ENCODE measurements at regions not wholly inside any gene's neighbourhood (a gene's known extent, or its start where the extent isn't known, plus 50 kb on each side); places are given as distances from the start of the nearest gene placed in this dataset.
A peak's percentile ranks its signal among the peaks of the same experiment; 100 is the strongest.
"Not testable (repeated sequence)": the region's sequence is repeated elsewhere in the genome, so short reads cannot be mapped to it uniquely, and the experiment has no call there.

- no peak for DNase-seq
These were observed 115.0 kb upstream of the TBL1X start for GRCh38 chrX:9349572-9350494.

GRCh38 chrX:9351126-9351525 lies 113.7 kb upstream of the TBL1X start:
- DNase-seq = no peak

- peak in 1 of 2 donors; percentile 17 for DNase-seq
These were observed 112.6 kb upstream of the TBL1X start for GRCh38 chrX:9352243-9352642.

GRCh38 chrX:9352694-9353411 lies 112.0 kb upstream of the TBL1X start:
- DNase-seq = peak; percentile 39 to 70

DNA sequence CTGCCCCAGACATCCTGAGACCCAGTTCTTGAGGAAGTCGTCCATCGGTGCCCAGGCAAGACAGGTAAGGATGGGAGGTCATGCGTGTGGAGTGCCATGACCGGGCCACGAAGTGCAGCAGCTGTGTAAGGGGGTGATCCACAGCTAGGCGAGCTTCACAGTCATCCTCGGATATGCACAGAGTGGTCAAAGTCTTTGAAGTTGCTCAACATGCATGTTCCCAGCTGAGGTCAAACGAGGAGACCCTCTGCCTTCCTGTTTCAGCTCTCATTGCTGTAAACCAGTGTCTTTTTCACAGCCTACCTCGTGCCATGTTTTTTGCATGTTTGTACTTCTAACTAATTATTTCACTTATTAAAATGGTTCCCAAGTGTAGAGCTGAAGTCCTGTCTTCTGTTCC lies 109.9 kb upstream of the TBL1X start:
- no peak for DNase-seq

DNA sequence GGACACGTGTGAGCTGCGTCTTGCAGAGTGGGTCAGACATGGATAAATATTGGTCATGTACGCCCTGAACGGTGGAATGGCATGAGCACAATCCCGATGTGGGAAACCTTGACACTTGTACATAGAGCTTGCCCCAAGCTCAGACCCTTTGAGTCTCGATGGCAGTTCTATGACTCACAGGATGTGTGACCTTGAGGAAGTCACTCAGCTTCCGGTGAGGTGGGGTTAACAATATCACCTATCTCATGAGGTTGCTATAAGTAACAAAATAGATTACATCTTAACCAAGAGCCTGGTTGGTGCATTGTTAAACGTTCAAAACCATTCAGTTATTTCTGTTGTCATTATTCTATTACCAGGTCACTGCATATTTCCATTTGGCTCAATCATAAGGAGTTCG lies 109.1 kb upstream of the TBL1X start:
- DNase-seq = peak; percentile 56 to 62

- DNase-seq = no peak
These were observed 108.0 kb upstream of the TBL1X start for GRCh38 chrX:9356846-9357245.

DNA sequence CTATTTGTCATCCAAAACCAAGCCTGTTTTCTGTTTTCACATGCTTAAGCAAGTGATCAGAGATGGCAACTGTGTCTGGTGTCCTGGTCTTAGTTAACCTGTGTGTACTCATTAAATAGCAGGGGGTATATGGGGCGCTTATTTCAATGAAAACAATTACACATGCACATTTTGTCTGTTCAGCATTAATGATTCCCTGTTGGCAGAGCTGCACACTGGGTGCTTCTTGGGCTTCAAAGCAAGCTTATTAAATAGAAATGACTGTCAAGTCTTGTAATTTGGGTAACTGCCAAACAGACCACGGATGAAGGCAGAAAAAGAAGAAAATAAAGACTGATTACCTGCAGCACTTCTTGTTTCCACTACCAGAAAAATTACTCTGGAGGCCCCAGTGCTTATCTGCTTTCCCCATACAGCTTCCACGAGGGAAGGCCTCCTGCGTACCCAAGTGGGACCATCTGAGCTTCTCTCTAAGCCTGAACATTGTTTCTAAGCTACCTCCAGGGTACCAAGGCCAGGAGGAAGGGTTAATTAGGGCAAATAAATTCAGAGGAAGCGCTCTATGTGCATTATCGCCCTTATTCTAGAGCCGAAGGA lies 107.2 kb upstream of the TBL1X start:
- no peak for DNase-seq

GRCh38 chrX:9362363-9362928 lies 102.4 kb upstream of the TBL1X start:
- DNase-seq = no peak

GRCh38 chrX:9367421-9367820 lies 97.4 kb upstream of the TBL1X start:
- no peak for DNase-seq

- DNase-seq = no peak
These were observed 96.6 kb upstream of the TBL1X start for GRCh38 chrX:9368262-9368661.

DNA sequence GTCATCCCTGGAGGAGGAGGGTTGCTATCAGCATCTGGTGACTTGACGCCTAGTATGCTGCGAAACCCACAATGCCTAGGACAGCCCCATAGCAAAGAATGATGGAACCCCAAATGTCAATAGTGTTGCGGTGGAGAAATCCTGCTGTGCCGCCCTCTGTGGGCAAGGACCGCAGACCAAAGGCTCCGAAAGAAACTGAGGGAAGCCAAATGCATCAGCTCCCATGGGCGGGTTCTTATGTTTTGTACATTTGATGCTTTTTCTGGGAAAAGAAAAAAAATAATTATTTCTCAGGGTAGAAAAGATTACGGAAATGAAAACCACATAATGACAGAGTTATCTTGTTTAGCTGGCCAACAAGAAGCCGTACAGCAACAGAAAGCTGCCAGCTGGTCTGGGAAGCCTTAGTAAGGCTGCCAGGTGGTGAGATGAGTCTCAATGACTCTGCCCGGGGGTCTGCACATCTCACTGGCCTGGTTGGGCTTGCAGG lies 95.0 kb upstream of the TBL1X start:
- no peak for DNase-seq

DNA sequence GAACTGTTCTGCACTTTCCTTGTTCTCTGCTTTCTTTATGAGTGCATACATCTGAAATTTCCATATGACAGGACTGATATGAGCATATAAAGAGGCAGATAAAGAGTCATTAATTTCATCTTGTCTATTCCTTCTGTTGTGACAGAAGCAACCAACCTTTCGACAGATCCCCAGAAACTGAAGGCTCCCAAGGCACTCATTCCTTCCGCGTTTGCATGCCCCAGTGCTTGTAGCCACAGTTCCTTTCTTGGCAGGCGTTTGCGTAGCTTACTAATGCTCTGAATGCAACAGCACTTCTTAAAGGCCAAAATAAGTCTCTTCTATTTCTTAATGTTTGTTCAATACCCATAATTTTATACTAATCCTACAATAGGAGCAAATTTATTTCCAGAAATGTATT lies 94.0 kb upstream of the TBL1X start:
- no peak for DNase-seq

- DNase-seq = no peak
These were observed 92.0 kb upstream of the TBL1X start for GRCh38 chrX:9372866-9373265.

- DNase-seq = no peak
These were observed 91.1 kb upstream of the TBL1X start for GRCh38 chrX:9373789-9374188.

DNA sequence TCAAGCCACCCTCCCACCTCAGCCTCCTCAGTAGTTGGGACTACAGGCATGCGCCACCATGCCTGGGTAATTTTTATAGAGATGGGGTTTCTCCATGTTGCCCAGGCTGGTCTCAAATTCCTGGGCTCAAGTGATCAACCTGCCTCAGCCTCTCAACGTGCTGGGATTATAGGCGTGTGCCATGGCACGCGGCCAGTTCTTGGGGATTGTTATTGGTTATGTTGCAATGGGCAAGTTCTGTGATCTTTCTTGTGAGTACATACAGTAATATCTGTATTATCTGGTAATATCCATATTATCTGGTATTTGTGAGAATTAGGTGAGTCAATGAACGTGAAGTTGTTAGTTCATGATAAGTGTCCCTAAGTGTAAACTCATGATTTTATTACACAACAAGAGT lies 90.3 kb upstream of the TBL1X start:
- DNase-seq = no peak

- DNase-seq = no peak
These were observed 88.7 kb upstream of the TBL1X start for GRCh38 chrX:9376111-9376510.

- not testable (repeated sequence) for DNase-seq
These were observed 87.6 kb upstream of the TBL1X start for GRCh38 chrX:9377216-9377615.

- peak in 1 of 2 donors; percentile 2 for DNase-seq
These were observed 85.7 kb upstream of the TBL1X start for GRCh38 chrX:9378980-9379696.

- no peak for DNase-seq
These were observed 84.9 kb upstream of the TBL1X start for GRCh38 chrX:9379697-9380551.

GRCh38 chrX:9383655-9384054 lies 81.2 kb upstream of the TBL1X start:
- DNase-seq = no peak

DNA sequence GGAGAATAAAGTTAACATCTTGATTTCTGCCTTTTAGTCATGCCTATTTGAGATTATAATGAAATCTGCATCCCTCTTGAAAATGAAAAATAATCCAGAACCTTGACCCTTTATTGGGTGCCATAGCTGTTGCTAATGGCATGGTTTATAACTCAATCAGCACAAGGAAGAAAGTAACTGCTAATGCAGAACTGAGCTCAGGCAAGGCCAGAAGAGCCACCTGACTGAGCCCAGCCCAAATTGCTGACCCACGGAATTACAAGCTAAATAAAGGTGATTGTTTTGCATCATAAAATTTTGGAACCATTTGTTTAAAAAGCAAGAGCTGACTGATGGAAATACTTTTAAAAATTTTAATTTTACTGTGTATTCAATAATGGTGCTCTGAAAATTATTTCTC lies 76.4 kb upstream of the TBL1X start:
- DNase-seq = no peak

Measured in CD4-positive, alpha-beta T cell treated with Interleukin-1 beta for 1 hour (primary cell).